SK-N-SH (cell line): ENCODE measurements at regions not wholly inside any gene's neighbourhood (a gene's known extent, or its start where the extent isn't known, plus 50 kb on each side); places are given as distances from the start of the nearest gene placed in this dataset.

Source experiments
- CTCF ChIP-seq: fragments of 200-600 bp; sonication (generic); IDR thresholded peaks from 2 replicates; pipeline ENCODE4 v1.6.1; 2017; ENCODE audit warnings: antibody characterized with exemption, mild to moderate bottlenecking, moderate library complexity
- EP300 ChIP-seq, 2 experiments: IDR thresholded peaks; 2 replicates each; pipeline versions ENCODE4 v1.4.0 to v1.6.1; 2012; ENCODE audit warnings: borderline replicate concordance in 1 of 2, low read depth in 1 of 2, low read length in 1 of 2
- EZH2phosphoT487 ChIP-seq: fragments of 200-600 bp; sonication (generic); IDR thresholded peaks from 2 replicates; pipeline ENCODE4 v1.6.1; 2017; ENCODE audit warnings: low read depth, mixed run types, mild to moderate bottlenecking, antibody characterized with exemption, moderate library complexity, borderline replicate concordance
- GABPA ChIP-seq: IDR thresholded peaks from 2 replicates; pipeline ENCODE4 v1.4.0; 2012; ENCODE audit warnings: low read depth, mild to moderate bottlenecking
- POLR2AphosphoS5 ChIP-seq: IDR thresholded peaks from 2 replicates; pipeline ENCODE4 v1.6.1; 2012; ENCODE audit warnings: low read depth, low read length
- RAD21 ChIP-seq: IDR thresholded peaks from 2 replicates; pipeline ENCODE4 v1.6.1; 2012; ENCODE audit warnings: mild to moderate bottlenecking, low read length
- REST ChIP-seq: IDR thresholded peaks from 2 replicates; pipeline ENCODE4 v1.6.1; 2012; ENCODE audit warnings: mild to moderate bottlenecking, low read depth, low read length, moderate library complexity
- RFX5 ChIP-seq: IDR thresholded peaks from 2 replicates; pipeline ENCODE4 v1.6.1; 2012; ENCODE audit warnings: mild to moderate bottlenecking, improper control_type of control experiment, low read length
- SMC3 ChIP-seq: IDR thresholded peaks from 2 replicates; pipeline ENCODE4 v1.6.1; 2012; ENCODE audit warnings: low read depth, low read length, improper control_type of control experiment
- TAF1 ChIP-seq: IDR thresholded peaks from 2 replicates; pipeline ENCODE4 v1.6.1; 2012; ENCODE audit warnings: low read depth, mild to moderate bottlenecking, low read length, moderate library complexity, borderline replicate concordance
- YY1 ChIP-seq: IDR thresholded peaks from 2 replicates; pipeline ENCODE4 v1.4.0; 2012; ENCODE audit warnings: low read depth, mild to moderate bottlenecking

GRCh38 chr5:23895614-23896013 lies 388.2 kb downstream of the PRDM9 start:
- TF ChIP-seq CTCF, result no peak
- TF ChIP-seq YY1, result no peak
- TF ChIP-seq GABPA, result no peak
- TF ChIP-seq RAD21, result no peak
- no peak for TF ChIP-seq REST
- TF ChIP-seq POLR2AphosphoS5, result no peak
- no peak for TF ChIP-seq SMC3
- TF ChIP-seq TAF1, result no peak
- no peak for TF ChIP-seq RFX5
- no peak for TF ChIP-seq EP300 (IDR thresholded peaks at IDR 0.05; ENCODE audit: borderline replicate concordance in 1 of 2, low read depth in 1 of 2, low read length in 1 of 2)
- no peak for TF ChIP-seq EZH2phosphoT487
